ENCODE measurements at regions not wholly inside any gene's neighbourhood (a gene's known extent, or its start where the extent isn't known, plus 50 kb on each side); places are given as distances from the start of the nearest gene placed in this dataset.

GRCh38 chr11:36730761-36731160 lies 132.7 kb upstream of the RAG2 start:
- TF ChIP-seq CTCF (IDR thresholded peaks at IDR 0.05; ENCODE audit: poor library complexity, severe bottlenecking) (no peak), EP300 (conservative IDR thresholded peaks at IDR 0.05; ENCODE audit: poor library complexity, severe bottlenecking) (no peak), EZH2 (IDR thresholded peaks at IDR 0.05; ENCODE audit: borderline replicate concordance, insufficient read depth, low read length, poor library complexity, severe bottlenecking) (no peak), TAF1 (IDR thresholded peaks at IDR 0.05; ENCODE audit: low read depth) (no peak), POLR2AphosphoS5 (IDR thresholded peaks at IDR 0.05) (no peak), MXI1 (conservative IDR thresholded peaks at IDR 0.05; ENCODE audit: poor library complexity, severe bottlenecking) (no peak)
- TF ChIP-seq, protein P1, sequence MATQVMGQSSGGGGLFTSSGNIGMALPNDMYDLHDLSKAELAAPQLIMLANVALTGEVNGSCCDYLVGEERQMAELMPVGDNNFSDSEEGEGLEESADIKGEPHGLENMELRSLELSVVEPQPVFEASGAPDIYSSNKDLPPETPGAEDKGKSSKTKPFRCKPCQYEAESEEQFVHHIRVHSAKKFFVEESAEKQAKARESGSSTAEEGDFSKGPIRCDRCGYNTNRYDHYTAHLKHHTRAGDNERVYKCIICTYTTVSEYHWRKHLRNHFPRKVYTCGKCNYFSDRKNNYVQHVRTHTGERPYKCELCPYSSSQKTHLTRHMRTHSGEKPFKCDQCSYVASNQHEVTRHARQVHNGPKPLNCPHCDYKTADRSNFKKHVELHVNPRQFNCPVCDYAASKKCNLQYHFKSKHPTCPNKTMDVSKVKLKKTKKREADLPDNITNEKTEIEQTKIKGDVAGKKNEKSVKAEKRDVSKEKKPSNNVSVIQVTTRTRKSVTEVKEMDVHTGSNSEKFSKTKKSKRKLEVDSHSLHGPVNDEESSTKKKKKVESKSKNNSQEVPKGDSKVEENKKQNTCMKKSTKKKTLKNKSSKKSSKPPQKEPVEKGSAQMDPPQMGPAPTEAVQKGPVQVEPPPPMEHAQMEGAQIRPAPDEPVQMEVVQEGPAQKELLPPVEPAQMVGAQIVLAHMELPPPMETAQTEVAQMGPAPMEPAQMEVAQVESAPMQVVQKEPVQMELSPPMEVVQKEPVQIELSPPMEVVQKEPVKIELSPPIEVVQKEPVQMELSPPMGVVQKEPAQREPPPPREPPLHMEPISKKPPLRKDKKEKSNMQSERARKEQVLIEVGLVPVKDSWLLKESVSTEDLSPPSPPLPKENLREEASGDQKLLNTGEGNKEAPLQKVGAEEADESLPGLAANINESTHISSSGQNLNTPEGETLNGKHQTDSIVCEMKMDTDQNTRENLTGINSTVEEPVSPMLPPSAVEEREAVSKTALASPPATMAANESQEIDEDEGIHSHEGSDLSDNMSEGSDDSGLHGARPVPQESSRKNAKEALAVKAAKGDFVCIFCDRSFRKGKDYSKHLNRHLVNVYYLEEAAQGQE (IDR thresholded peaks at IDR 0.05; ENCODE audit: borderline replicate concordance), result no peak
